ENCODE measurements at regions not wholly inside any gene's neighbourhood (a gene's known extent, or its start where the extent isn't known, plus 50 kb on each side); places are given as distances from the start of the nearest gene placed in this dataset.

- Histone ChIP-seq H3K4me3 (ENCODE audit: low read depth, low read length, poor library complexity, severe bottlenecking) (no peak overlapping the region), H3K36me3 (ENCODE audit: insufficient read depth, low read length) (no peaks in the 10 kb centered on the region), H3K9ac (ENCODE audit: low read length) (no peak overlapping the region), H3K4me2 (ENCODE audit: low read length) (no peak overlapping the region), H3K27me3 (ENCODE audit: insufficient read depth, low read length) (no peaks in the 10 kb centered on the region), H3F3A (ENCODE audit: insufficient read depth, low read length) (no peaks in the 10 kb centered on the region), H3K79me2 (ENCODE audit: insufficient read depth, low read length) (no peaks in the 10 kb centered on the region), H3K9me2 (ENCODE audit: low read depth, low read length) (no peaks in the 10 kb centered on the region), H2AFZ (ENCODE audit: low read length) (no peak overlapping the region), H3K4me1 (ENCODE audit: insufficient read depth, low read length, severe bottlenecking) (no peaks in the 10 kb centered on the region), H3K9me3 (ENCODE audit: low read length) (no peaks in the 10 kb centered on the region), H3K27ac (ENCODE audit: low read depth, low read length, poor library complexity, severe bottlenecking) (no peak overlapping the region), H4K20me1 (ENCODE audit: insufficient read depth, low read length) (no peaks in the 10 kb centered on the region)
- no peak for TF ChIP-seq EZH2 (IDR thresholded peaks at IDR 0.05; ENCODE audit: borderline replicate concordance, low read length)
- TF ChIP-seq, protein P1, sequence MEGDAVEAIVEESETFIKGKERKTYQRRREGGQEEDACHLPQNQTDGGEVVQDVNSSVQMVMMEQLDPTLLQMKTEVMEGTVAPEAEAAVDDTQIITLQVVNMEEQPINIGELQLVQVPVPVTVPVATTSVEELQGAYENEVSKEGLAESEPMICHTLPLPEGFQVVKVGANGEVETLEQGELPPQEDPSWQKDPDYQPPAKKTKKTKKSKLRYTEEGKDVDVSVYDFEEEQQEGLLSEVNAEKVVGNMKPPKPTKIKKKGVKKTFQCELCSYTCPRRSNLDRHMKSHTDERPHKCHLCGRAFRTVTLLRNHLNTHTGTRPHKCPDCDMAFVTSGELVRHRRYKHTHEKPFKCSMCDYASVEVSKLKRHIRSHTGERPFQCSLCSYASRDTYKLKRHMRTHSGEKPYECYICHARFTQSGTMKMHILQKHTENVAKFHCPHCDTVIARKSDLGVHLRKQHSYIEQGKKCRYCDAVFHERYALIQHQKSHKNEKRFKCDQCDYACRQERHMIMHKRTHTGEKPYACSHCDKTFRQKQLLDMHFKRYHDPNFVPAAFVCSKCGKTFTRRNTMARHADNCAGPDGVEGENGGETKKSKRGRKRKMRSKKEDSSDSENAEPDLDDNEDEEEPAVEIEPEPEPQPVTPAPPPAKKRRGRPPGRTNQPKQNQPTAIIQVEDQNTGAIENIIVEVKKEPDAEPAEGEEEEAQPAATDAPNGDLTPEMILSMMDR (IDR thresholded peaks at IDR 0.05; ENCODE audit: low read length), result no peak
Observed at GRCh38 chr11:134557571-134558257, 145.7 kb upstream of the B3GAT1 start.

DNA sequence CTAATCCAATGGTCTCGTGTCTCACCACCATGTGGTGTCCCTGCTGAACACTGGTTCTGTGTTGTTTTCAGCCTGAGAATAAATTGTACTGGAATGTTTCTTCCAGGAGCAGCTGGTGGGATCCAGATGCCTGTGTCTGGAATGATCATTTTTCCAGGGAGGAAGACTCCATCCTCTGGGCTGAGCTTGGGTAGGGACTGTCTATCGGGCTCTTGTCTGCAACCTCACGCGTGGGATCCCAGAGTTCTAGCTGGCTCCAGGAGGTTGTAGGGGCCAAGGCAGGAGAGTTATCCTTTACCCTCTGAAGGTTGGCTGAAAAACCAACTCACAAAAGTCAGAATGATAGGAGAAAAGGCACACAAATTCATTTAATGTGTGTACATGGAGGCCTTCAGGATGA is 144.1 kb upstream of the B3GAT1 start:
- H3K9me2 ChIP-seq (ENCODE audit: low read depth, low read length), result no peaks in the 10 kb centered on the region
- H3K27me3 ChIP-seq (ENCODE audit: insufficient read depth, low read length), result no peaks in the 10 kb centered on the region
- H3F3A ChIP-seq (ENCODE audit: insufficient read depth, low read length), result no peaks in the 10 kb centered on the region
- H3K4me2 ChIP-seq (ENCODE audit: low read length), result no peak overlapping the region
- H3K36me3 ChIP-seq (ENCODE audit: insufficient read depth, low read length), result no peaks in the 10 kb centered on the region
- no peak overlapping the region for H3K4me3 ChIP-seq (ENCODE audit: low read depth, low read length, poor library complexity, severe bottlenecking)
- no peaks in the 10 kb centered on the region for H3K9me3 ChIP-seq (ENCODE audit: low read length)
- H3K79me2 ChIP-seq (ENCODE audit: insufficient read depth, low read length), result no peaks in the 10 kb centered on the region
- H4K20me1 ChIP-seq (ENCODE audit: insufficient read depth, low read length), result no peaks in the 10 kb centered on the region
- no peaks in the 10 kb centered on the region for H3K4me1 ChIP-seq (ENCODE audit: insufficient read depth, low read length, severe bottlenecking)
- H3K27ac ChIP-seq (ENCODE audit: low read depth, low read length, poor library complexity, severe bottlenecking), result no peak overlapping the region
- no peak overlapping the region for H3K9ac ChIP-seq (ENCODE audit: low read length)
- H2AFZ ChIP-seq (ENCODE audit: low read length), result no peak overlapping the region
- TF ChIP-seq EZH2 (IDR thresholded peaks at IDR 0.05; ENCODE audit: borderline replicate concordance, low read length), result no peak
- TF ChIP-seq, protein P1 (IDR thresholded peaks at IDR 0.05; ENCODE audit: low read length), result no peak

DNA sequence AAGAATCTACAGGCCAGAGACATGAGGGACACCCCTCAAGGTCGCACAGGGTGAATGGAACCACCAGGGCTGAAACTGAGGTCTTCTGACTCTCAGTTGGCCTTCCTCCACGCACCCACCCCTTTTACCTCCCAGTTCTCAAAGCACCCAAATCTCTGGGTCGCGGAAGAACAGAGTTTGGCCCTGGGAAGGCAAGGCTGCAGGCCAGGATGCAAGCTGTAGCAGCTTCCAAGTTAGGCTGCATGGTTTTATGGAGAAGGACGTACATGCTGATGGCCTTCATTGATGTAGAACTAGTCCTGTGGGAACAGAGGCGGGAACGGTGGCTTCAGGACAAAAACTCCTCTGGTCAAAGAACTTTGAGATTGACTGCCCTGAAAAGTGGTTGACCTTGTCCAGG is 143.5 kb upstream of the B3GAT1 start:
- H3K4me1 ChIP-seq (ENCODE audit: insufficient read depth, low read length, severe bottlenecking), result no peaks in the 10 kb centered on the region
- H3F3A ChIP-seq (ENCODE audit: insufficient read depth, low read length), result no peaks in the 10 kb centered on the region
- no peaks in the 10 kb centered on the region for H3K27me3 ChIP-seq (ENCODE audit: insufficient read depth, low read length)
- no peaks in the 10 kb centered on the region for H3K9me2 ChIP-seq (ENCODE audit: low read depth, low read length)
- H3K9me3 ChIP-seq (ENCODE audit: low read length), result no peaks in the 10 kb centered on the region
- no peak overlapping the region for H3K27ac ChIP-seq (ENCODE audit: low read depth, low read length, poor library complexity, severe bottlenecking)
- no peaks in the 10 kb centered on the region for H4K20me1 ChIP-seq (ENCODE audit: insufficient read depth, low read length)
- H3K4me2 ChIP-seq (ENCODE audit: low read length), result no peak overlapping the region
- no peak overlapping the region for H2AFZ ChIP-seq (ENCODE audit: low read length)
- no peak overlapping the region for H3K9ac ChIP-seq (ENCODE audit: low read length)
- no peaks in the 10 kb centered on the region for H3K79me2 ChIP-seq (ENCODE audit: insufficient read depth, low read length)
- H3K4me3 ChIP-seq (ENCODE audit: low read depth, low read length, poor library complexity, severe bottlenecking), result no peak overlapping the region
- no peak for TF ChIP-seq EZH2 (IDR thresholded peaks at IDR 0.05; ENCODE audit: borderline replicate concordance, low read length)
- TF ChIP-seq, protein P1 (IDR thresholded peaks at IDR 0.05; ENCODE audit: low read length), result no peak
- H3K36me3 ChIP-seq (ENCODE audit: insufficient read depth, low read length), result no peaks in the 10 kb centered on the region

All from OCI-LY1 (cell line).